Pancreas (tissue), 10 donors: ENCODE measurements at regions not wholly inside any gene's neighbourhood (a gene's known extent, or its start where the extent isn't known, plus 50 kb on each side); places are given as distances from the start of the nearest gene placed in this dataset.

Source experiments
- ATAC-seq, 4 donors: fragments of 200-7000 bp; cut with Tn5 transposase; one replicate each; pipeline versions ENCODE4 v1.8.0 to v1.9.1; 2020; ENCODE audit warnings: mild to moderate bottlenecking in 4 of 4, moderate library complexity in 4 of 4
- DNase-seq, 6 donors: peaks; one replicate each; pipeline ENCODE4 v3.0.0-alpha.2; 2020
- FAIRE-seq: peaks from 2 replicates; lab custom pipeline; 2012; peaks lifted over from hg19 to GRCh38; lab: Jason Lieb, UNC
- H3K27ac ChIP-seq, 4 donors: fragments of 200-600 bp; sonication (generic); 1 replicate in 3 of 4; 2 replicates in 1 of 4; pipeline versions ENCODE4 v1.5.0 to v1.8.0; 2020
- H3K27me3 ChIP-seq, 4 donors: fragments of 200-600 bp; one replicate each; pipeline ENCODE4 v1.8.0; 2021
- H3K36me3 ChIP-seq, 3 donors: fragments of 200-600 bp; sonication (generic) in 1 of 3; one replicate each; pipeline versions ENCODE4 v1.5.0 to v1.8.0; 2020 to 2021
- H3K4me1 ChIP-seq, 3 donors: fragments of 200-600 bp; one replicate each; pipeline ENCODE4 v1.8.0; 2021
- H3K4me3 ChIP-seq, 4 donors: fragments of 200-600 bp; sonication (generic) in 2 of 4; one replicate each; pipeline versions ENCODE4 v1.5.0 to v1.8.0; 2020 to 2021
- H3K9me3 ChIP-seq, 4 donors: fragments of 200-600 bp; one replicate each; pipeline ENCODE4 v1.8.0; 2021
- WGBS, 2 donors: extraction: QIAGEN DNeasy Blood & Tissue Kit; methylation state at CpG; one replicate each; pipeline ENCODE4 v1.1.7; 2013; 5-methylcytosine and 5-hydroxymethylcytosine counted together
- intact Hi-C, 3 donors: fragments of 100-400 bp; cut with DNase I; formaldehyde crosslinking; loops; one replicate each; pipeline versions ENCODE4 v1.11.1 to v1.14.2; 2022
- TF ChIP-seq, protein P1 (sequence below), 4 donors: fragments of 200-600 bp; sonication (generic) in 3 of 4; IDR thresholded peaks; one replicate each; pipeline versions ENCODE4 v1.5.0 to v1.8.0; 2021; ENCODE audit warnings: antibody characterized with exemption in 4 of 4
- donor health status: healthy with polysubstance abuse.
- donor health status: DM: no; HTN: no; CAD: no; lungs with moderate emphysema.
- donor health status: DM: no; HTN: no; CAD: no.
- donor health status: control.
- donor health status: control.
- donor health status: Bipolar disorder and iron deficiency.
- donor health status: DM: yes; HTN: yes; CAD: no.
- donor health status: DM: no; HTN: no; CAD: no.
- donor health status: DM: no; HTN: no; CAD: no.
- donor health status: DM: yes; HTN: yes; CAD: no.

DNA sequence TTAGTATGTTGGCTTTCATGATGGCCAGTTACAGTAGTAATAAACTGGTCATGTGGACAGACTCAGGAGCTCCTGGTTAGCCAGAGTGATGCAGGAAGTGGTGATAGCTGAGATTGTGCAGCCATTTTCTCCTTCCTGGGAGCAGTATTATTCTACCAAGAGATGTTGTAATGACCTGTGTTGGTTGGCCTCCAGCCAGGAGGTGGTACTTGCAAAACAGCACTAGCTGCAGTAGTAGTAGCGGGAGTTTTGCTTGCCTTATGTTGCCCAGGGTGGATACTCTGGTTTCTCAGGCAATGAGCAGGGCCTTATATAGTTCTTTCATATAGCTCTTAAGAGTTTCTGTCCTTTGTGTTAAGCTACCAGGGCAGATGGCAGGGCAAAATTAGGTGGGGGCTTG, 998.8 kb downstream of the GLUD2 start:
- ATAC-seq (no peak), FAIRE-seq (no peak), DNase-seq (no peak)
- Histone ChIP-seq H3K9me3 (no peaks in the 10 kb centered on the region), H3K4me3 (no peak overlapping the region), H3K36me3 (no peaks in the 10 kb centered on the region), H3K27me3 (no peaks in the 10 kb centered on the region), H3K4me1 (no peaks in the 10 kb centered on the region), H3K27ac (no peak overlapping the region)
- 80 to 82% methylated on average over 1 of the region's 1 CpG for WGBS, 2 donors
- TF ChIP-seq, protein P1, sequence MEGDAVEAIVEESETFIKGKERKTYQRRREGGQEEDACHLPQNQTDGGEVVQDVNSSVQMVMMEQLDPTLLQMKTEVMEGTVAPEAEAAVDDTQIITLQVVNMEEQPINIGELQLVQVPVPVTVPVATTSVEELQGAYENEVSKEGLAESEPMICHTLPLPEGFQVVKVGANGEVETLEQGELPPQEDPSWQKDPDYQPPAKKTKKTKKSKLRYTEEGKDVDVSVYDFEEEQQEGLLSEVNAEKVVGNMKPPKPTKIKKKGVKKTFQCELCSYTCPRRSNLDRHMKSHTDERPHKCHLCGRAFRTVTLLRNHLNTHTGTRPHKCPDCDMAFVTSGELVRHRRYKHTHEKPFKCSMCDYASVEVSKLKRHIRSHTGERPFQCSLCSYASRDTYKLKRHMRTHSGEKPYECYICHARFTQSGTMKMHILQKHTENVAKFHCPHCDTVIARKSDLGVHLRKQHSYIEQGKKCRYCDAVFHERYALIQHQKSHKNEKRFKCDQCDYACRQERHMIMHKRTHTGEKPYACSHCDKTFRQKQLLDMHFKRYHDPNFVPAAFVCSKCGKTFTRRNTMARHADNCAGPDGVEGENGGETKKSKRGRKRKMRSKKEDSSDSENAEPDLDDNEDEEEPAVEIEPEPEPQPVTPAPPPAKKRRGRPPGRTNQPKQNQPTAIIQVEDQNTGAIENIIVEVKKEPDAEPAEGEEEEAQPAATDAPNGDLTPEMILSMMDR (IDR thresholded peaks at IDR 0.05), result no peak
- intact Hi-C loops, result no loop called here

DNA sequence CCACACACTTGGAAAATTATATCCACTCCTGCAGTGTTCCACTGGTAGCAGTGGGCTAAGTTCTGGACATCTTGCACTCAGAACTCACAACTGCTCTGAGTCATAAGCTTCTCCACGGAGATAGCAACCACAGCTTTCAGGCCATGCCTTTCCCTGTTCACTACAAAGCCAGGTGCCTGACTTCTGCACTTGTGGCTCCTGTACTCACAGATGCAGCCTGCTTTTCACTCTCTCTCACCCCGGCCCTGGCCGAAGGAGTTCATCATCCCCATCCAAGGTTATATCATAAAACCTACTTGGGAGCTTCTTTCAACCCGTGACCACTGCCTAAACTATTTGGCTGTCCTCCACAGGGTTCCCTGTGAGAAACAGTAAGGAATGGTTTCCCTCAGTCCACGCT, 999.4 kb downstream of the GLUD2 start:
- 50 to 68% methylated on average over 5 of the region's 5 CpGs for WGBS, 2 donors
- DNase-seq, result no peak
- no peak overlapping the region for H3K27ac ChIP-seq
- no peak overlapping the region for H3K4me3 ChIP-seq
- H3K4me1 ChIP-seq, result no peaks in the 10 kb centered on the region
- H3K36me3 ChIP-seq, result no peaks in the 10 kb centered on the region
- TF ChIP-seq, protein P1 (IDR thresholded peaks at IDR 0.05), result no peak
- intact Hi-C loops, result no loop called here
- no peak for ATAC-seq
- H3K9me3 ChIP-seq, result no peaks in the 10 kb centered on the region
- FAIRE-seq, result no peak
- H3K27me3 ChIP-seq, result no peaks in the 10 kb centered on the region

DNA sequence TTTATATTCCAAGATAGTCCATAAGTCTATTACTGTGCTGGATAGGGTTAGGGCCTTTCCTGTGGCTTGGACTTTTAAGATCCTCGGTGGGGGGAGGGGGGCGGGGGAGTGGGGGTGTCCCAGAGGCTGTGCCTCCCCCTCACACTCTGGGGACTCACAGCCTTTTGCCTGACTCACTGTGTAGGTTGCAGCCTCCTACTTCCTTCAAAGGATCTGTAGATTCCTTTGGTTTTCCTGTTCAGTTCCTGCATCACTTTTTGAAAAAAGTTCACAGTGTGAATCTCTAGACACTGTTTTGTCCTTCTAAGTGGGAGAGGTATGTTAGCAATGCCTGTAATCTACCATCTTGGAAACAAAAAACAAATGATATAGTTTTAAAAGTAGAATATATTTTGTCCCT, 999.9 kb downstream of the GLUD2 start:
- DNase-seq (no peak), FAIRE-seq (no peak), ATAC-seq (no peak)
- Histone ChIP-seq H3K4me3 (no peak overlapping the region), H3K27ac (no peak overlapping the region), H3K27me3 (no peaks in the 10 kb centered on the region), H3K4me1 (no peaks in the 10 kb centered on the region), H3K9me3 (no peaks in the 10 kb centered on the region), H3K36me3 (no peaks in the 10 kb centered on the region)
- intact Hi-C loops, result no loop called here
- TF ChIP-seq, protein P1 (IDR thresholded peaks at IDR 0.05), result no peak
- WGBS, 2 donors, result 14 to 50% methylated on average over 1 to 2 of the region's 2 CpGs

- Histone ChIP-seq H3K27ac (no peak overlapping the region), H3K36me3 (no peaks in the 10 kb centered on the region), H3K27me3 (no peaks in the 10 kb centered on the region), H3K4me3 (no peak overlapping the region), H3K9me3 (no peaks in the 10 kb centered on the region), H3K4me1 (no peaks in the 10 kb centered on the region)
- TF ChIP-seq, protein P1 (IDR thresholded peaks at IDR 0.05), result no peak
- FAIRE-seq (peak; percentile 23), ATAC-seq (no peak), DNase-seq (no peak)
- intact Hi-C loops, result no loop called here
- WGBS, 2 donors, result 44 to 53% methylated on average over 2 of the region's 2 CpGs
Measured at GRCh38 chrX:122055460-122055859, 1008.0 kb downstream of the GLUD2 start.

DNA sequence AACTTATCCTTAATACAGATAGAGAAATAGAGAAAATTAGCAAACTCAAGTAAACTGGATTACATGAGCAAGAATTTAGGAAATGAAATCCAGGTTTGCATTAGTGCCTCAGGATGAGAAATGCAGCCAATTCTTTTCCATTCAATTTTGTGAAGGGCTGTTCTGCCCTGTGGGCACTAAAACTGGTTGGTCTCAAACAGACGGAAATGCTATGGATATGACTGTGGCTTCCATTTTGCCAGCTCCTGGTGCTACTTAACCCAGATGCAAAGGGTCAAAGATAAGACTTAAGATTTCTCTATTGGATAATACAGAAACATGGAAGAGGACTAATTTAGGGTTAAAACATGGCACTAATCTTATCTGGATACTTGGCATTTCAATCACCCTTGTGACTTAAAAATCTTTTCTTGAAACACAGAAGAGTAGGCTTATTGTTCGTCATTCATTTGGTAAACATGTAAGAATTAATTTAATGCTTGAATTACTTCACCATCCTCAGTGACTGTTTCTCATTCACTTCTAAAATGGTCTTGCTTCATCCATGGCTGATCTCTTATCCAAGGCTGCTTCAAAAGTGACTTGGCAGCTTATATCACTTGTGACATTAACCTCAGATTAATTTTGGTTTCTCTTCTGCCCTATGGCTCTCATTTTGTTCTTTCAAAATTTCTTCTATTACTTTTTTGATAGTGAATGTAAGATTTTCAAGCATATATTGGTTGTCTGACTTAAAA, 1008.7 kb downstream of the GLUD2 start:
- FAIRE-seq (no peak), ATAC-seq (no peak), DNase-seq (no peak)
- WGBS, 2 donors, result 53 to 66% methylated on average over 2 of the region's 2 CpGs
- intact Hi-C loops, result no loop called here
- Histone ChIP-seq H3K36me3 (no peaks in the 10 kb centered on the region), H3K9me3 (no peaks in the 10 kb centered on the region), H3K27me3 (no peaks in the 10 kb centered on the region), H3K27ac (no peak overlapping the region), H3K4me1 (no peaks in the 10 kb centered on the region), H3K4me3 (no peak overlapping the region)
- TF ChIP-seq, protein P1 (IDR thresholded peaks at IDR 0.05), result no peak
